ENCODE measurements at regions not wholly inside any gene's neighbourhood (a gene's known extent, or its start where the extent isn't known, plus 50 kb on each side); places are given as distances from the start of the nearest gene placed in this dataset.

GRCh38 chr11:81345609-81346008 lies 1388.1 kb downstream of the FAM181B start:
- no peak for DNase-seq (ENCODE audit: low read depth, low spot score)
- no peaks in the 10 kb centered on the region for H3K4me1 ChIP-seq (ENCODE audit: control insufficient read depth, insufficient read depth, low read length)
- ATAC-seq, result no peak
- H3K36me3 ChIP-seq (ENCODE audit: control insufficient read depth, insufficient read depth, low read length), result no peaks in the 10 kb centered on the region
- intact Hi-C loops (cut with micrococcal nuclease; ENCODE audit: unreplicated experiment) (no loop called here), in situ Hi-C loops (cut with HindIII; ENCODE audit: low pct_unique_long_range_greater_than_20kb, low sequenced_read_pairs) (no loop called here)
- BruUV-seq (replicated peaks), result no TSS peak
- no peaks in the 10 kb centered on the region for H3K9me3 ChIP-seq (ENCODE audit: control insufficient read depth, insufficient read depth, low read depth, low read length)
- TF ChIP-seq, protein P1, sequence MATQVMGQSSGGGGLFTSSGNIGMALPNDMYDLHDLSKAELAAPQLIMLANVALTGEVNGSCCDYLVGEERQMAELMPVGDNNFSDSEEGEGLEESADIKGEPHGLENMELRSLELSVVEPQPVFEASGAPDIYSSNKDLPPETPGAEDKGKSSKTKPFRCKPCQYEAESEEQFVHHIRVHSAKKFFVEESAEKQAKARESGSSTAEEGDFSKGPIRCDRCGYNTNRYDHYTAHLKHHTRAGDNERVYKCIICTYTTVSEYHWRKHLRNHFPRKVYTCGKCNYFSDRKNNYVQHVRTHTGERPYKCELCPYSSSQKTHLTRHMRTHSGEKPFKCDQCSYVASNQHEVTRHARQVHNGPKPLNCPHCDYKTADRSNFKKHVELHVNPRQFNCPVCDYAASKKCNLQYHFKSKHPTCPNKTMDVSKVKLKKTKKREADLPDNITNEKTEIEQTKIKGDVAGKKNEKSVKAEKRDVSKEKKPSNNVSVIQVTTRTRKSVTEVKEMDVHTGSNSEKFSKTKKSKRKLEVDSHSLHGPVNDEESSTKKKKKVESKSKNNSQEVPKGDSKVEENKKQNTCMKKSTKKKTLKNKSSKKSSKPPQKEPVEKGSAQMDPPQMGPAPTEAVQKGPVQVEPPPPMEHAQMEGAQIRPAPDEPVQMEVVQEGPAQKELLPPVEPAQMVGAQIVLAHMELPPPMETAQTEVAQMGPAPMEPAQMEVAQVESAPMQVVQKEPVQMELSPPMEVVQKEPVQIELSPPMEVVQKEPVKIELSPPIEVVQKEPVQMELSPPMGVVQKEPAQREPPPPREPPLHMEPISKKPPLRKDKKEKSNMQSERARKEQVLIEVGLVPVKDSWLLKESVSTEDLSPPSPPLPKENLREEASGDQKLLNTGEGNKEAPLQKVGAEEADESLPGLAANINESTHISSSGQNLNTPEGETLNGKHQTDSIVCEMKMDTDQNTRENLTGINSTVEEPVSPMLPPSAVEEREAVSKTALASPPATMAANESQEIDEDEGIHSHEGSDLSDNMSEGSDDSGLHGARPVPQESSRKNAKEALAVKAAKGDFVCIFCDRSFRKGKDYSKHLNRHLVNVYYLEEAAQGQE (IDR thresholded peaks at IDR 0.05; ENCODE audit: insufficient read depth in 1 of 2, low read depth in 2 of 2, low read length in 1 of 2), result no peak
- no peak for TF ChIP-seq TCF7L2 (IDR thresholded peaks at IDR 0.05; ENCODE audit: low read depth, low read length)
- no peak for TF ChIP-seq POLR2AphosphoS5 (IDR thresholded peaks at IDR 0.05; ENCODE audit: low read depth, low read length)
- no peak for TF ChIP-seq SIN3A (IDR thresholded peaks at IDR 0.05; ENCODE audit: borderline replicate concordance, insufficient read depth, low read depth, low read length)
- no peak for TF ChIP-seq CTCF (IDR thresholded peaks at IDR 0.05)
- H3K27me3 ChIP-seq (ENCODE audit: control insufficient read depth, insufficient read depth, low read length), result no peaks in the 10 kb centered on the region
- ChIA-PET POLR2A (no interaction called here), CTCF (no interaction called here)
- H3K27ac ChIP-seq (ENCODE audit: low read length), result no peak overlapping the region
- H3K4me3 ChIP-seq (ENCODE audit: low read depth in 2 of 2, low read length in 2 of 2), result no peak overlapping the region

GRCh38 chr11:81342966-81343365 lies 1390.7 kb downstream of the FAM181B start:
- in situ Hi-C loops (cut with HindIII; ENCODE audit: low pct_unique_long_range_greater_than_20kb, low sequenced_read_pairs), result no loop called here
- POLR2A ChIA-PET, result no interaction called here
- BruUV-seq (replicated peaks), result no TSS peak
- CTCF ChIA-PET, result no interaction called here
- no peak for TF ChIP-seq CTCF (IDR thresholded peaks at IDR 0.05)
- Histone ChIP-seq H3K4me1 (ENCODE audit: control insufficient read depth, insufficient read depth, low read length) (no peaks in the 10 kb centered on the region), H3K27me3 (ENCODE audit: control insufficient read depth, insufficient read depth, low read length) (no peaks in the 10 kb centered on the region), H3K27ac (ENCODE audit: low read length) (no peak overlapping the region), H3K36me3 (ENCODE audit: control insufficient read depth, insufficient read depth, low read length) (no peaks in the 10 kb centered on the region), H3K4me3 (ENCODE audit: low read depth in 2 of 2, low read length in 2 of 2) (no peak overlapping the region), H3K9me3 (ENCODE audit: control insufficient read depth, insufficient read depth, low read depth, low read length) (no peaks in the 10 kb centered on the region)
- ATAC-seq (no peak), DNase-seq (ENCODE audit: low read depth, low spot score) (no peak)
- intact Hi-C loops (cut with micrococcal nuclease; ENCODE audit: unreplicated experiment), result no loop called here

DNA sequence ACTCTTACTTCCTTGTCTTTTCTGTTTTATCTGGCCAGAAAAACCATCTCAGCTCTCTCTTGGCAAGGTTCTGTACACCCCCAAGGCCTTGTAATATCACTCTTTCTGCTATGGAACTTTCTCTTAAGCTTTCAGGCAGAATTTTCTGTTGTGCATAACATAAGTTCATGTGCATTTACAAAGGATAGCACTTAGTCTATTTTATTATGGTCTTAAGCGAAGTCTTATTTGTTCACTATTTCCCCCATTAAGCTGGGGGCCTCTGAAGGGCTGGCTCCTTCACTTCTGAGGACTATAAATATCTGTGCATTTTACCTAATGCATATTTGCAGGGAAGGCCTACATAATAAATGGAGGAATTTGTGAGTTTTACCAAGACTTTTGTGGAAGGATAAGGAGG lies 1393.4 kb downstream of the FAM181B start:
- intact Hi-C loops (cut with micrococcal nuclease; ENCODE audit: unreplicated experiment), result no loop called here
- Histone ChIP-seq H3K27me3 (ENCODE audit: control insufficient read depth, insufficient read depth, low read length) (no peaks in the 10 kb centered on the region), H3K9me3 (ENCODE audit: control insufficient read depth, insufficient read depth, low read depth, low read length) (no peaks in the 10 kb centered on the region), H3K4me1 (ENCODE audit: control insufficient read depth, insufficient read depth, low read length) (no peaks in the 10 kb centered on the region), H3K27ac (ENCODE audit: low read length) (no peak overlapping the region), H3K36me3 (ENCODE audit: control insufficient read depth, insufficient read depth, low read length) (no peaks in the 10 kb centered on the region), H3K4me3 (ENCODE audit: low read depth in 2 of 2, low read length in 2 of 2) (no peak overlapping the region)
- BruUV-seq (replicated peaks), result no TSS peak
- in situ Hi-C loops (cut with HindIII; ENCODE audit: low pct_unique_long_range_greater_than_20kb, low sequenced_read_pairs), result no loop called here
- ChIA-PET CTCF (no interaction called here), POLR2A (no interaction called here)
- ATAC-seq (no peak), DNase-seq (ENCODE audit: low read depth, low spot score) (no peak)
- TF ChIP-seq POLR2AphosphoS5 (IDR thresholded peaks at IDR 0.05; ENCODE audit: low read depth, low read length) (no peak), TCF7L2 (IDR thresholded peaks at IDR 0.05; ENCODE audit: low read depth, low read length) (no peak), CTCF (IDR thresholded peaks at IDR 0.05) (no peak)

All from Panc1 (cell line).